HG03025 (cell line): ENCODE measurements at regions not wholly inside any gene's neighbourhood (a gene's known extent, or its start where the extent isn't known, plus 50 kb on each side); places are given as distances from the start of the nearest gene placed in this dataset.

Experiments used
- ATAC-seq: cut with Tn5 transposase; IDR thresholded peaks from one replicate; pipeline ENCODE4 v1.9.1; 2021; ENCODE audit warnings: mild to moderate bottlenecking, moderate library complexity; ENCODE audit not compliant: unreplicated experiment, low FRiP score

- ATAC-seq: no peak
Measured at GRCh38 chr2:215751200-215751910, 262.0 kb downstream of the MREG start.

- no peak for ATAC-seq
Measured at GRCh38 chr2:215750763-215751162, 262.6 kb downstream of the MREG start.

- no peak for ATAC-seq
Measured at GRCh38 chr2:215749092-215749957, 264.0 kb downstream of the MREG start.

- no peak for ATAC-seq
Measured at GRCh38 chr2:215748446-215748845, 264.9 kb downstream of the MREG start.

- no peak for ATAC-seq
Measured at GRCh38 chr2:215746887-215747615, 266.3 kb downstream of the MREG start.

GRCh38 chr2:215746226-215746886, 267.0 kb downstream of the MREG start:
- no peak for ATAC-seq

- ATAC-seq: no peak
Measured at GRCh38 chr2:215745331-215745730, 268.0 kb downstream of the MREG start.

- no peak for ATAC-seq
Measured at GRCh38 chr2:215744514-215744913, 268.8 kb downstream of the MREG start.

GRCh38 chr2:215743066-215743465, 270.3 kb downstream of the MREG start:
- no peak for ATAC-seq

- no peak for ATAC-seq
Measured at GRCh38 chr2:215742021-215742420, 271.3 kb downstream of the MREG start.

- no peak for ATAC-seq
Measured at GRCh38 chr2:215740071-215740470, 273.3 kb downstream of the MREG start.

- ATAC-seq: no peak
Measured at GRCh38 chr2:215738351-215738750, 275.0 kb downstream of the MREG start.

GRCh38 chr2:215737477-215737876, 275.9 kb downstream of the MREG start:
- ATAC-seq: no peak

GRCh38 chr2:215736653-215737290, 276.6 kb downstream of the MREG start:
- ATAC-seq: no peak

- ATAC-seq: no peak
Measured at GRCh38 chr2:215731108-215731658, 282.2 kb downstream of the MREG start.

- ATAC-seq: no peak
Measured at GRCh38 chr2:215729985-215730620, 283.2 kb downstream of the MREG start.

- ATAC-seq: peak; percentile 53
Measured at GRCh38 chr2:215728504-215729065, 284.8 kb downstream of the MREG start.

- ATAC-seq: no peak
Measured at GRCh38 chr2:215727507-215728503, 285.5 kb downstream of the MREG start.
